OCI-LY7 (cell line): ENCODE measurements at regions not wholly inside any gene's neighbourhood (a gene's known extent, or its start where the extent isn't known, plus 50 kb on each side); places are given as distances from the start of the nearest gene placed in this dataset.

Experiments used
- CTCF ChIP-seq: fragments of 200-600 bp; sonication (generic); conservative IDR thresholded peaks from 2 replicates; pipeline ENCODE4 v1.5.1; 2014; ENCODE audit warnings: mild to moderate bottlenecking, antibody characterized with exemption, low read length, moderate library complexity, mixed read lengths
- EZH2phosphoT487 ChIP-seq: fragments of 200-600 bp; sonication (generic); IDR thresholded peaks from 2 replicates; pipeline ENCODE4 v1.6.1; 2018; ENCODE audit warnings: low read depth, borderline replicate concordance, mild to moderate bottlenecking, mixed run types, antibody characterized with exemption, low read length, moderate library complexity, mixed read lengths

- TF ChIP-seq CTCF: no peak
- TF ChIP-seq EZH2phosphoT487: no peak
Observed at GRCh38 chr2:59903994-59904544, 649.4 kb downstream of the BCL11A start.
